NT2/D1 (cell line): ENCODE measurements at regions not wholly inside any gene's neighbourhood (a gene's known extent, or its start where the extent isn't known, plus 50 kb on each side); places are given as distances from the start of the nearest gene placed in this dataset.

ENCODE experiments used
- SUZ12 ChIP-seq: IDR thresholded peaks from 2 replicates; pipeline ENCODE4 v1.6.1; 2011; ENCODE audit not compliant: insufficient read length, insufficient read depth; ENCODE audit errors: extremely low read depth
- YY1 ChIP-seq: IDR thresholded peaks from 2 replicates; pipeline ENCODE4 v1.6.1; 2011; ENCODE audit not compliant: insufficient read length, insufficient read depth
- ZNF274 ChIP-seq: IDR thresholded peaks from 2 replicates; pipeline ENCODE4 v1.6.1; 2011; ENCODE audit warnings: mild to moderate bottlenecking, low read depth, low read length

DNA sequence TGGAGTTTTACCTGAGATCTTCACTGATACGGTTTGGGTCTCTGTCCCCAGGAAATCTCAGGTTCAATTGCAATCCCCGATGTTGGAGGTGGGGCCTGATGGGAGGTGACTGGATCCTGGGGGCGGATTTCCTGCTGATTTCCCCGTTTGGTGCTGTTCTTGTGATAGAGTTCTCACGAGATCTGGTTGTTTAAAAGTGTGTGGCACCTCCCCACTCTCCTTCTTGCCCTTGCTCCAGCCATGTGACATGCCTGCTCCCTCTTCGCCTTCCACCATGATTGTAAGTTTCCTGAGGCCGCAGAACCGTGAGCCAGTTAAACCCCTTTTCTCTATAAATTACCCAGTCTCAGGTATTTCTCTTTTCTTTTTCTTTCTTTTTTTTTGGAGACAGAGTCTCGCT is 126.4 kb upstream of the SLC45A1 start:
- TF ChIP-seq YY1 (no peak), ZNF274 (no peak), SUZ12 (no peak)
